GM12892 (cell line): ENCODE measurements at regions not wholly inside any gene's neighbourhood (a gene's known extent, or its start where the extent isn't known, plus 50 kb on each side); places are given as distances from the start of the nearest gene placed in this dataset.

Experiments used
- POLR2A ChIP-seq: IDR thresholded peaks from 2 replicates; pipeline ENCODE4 v1.6.1; 2011; ENCODE audit warnings: low read depth, low read length, control low read depth
- POLR2AphosphoS5 ChIP-seq: IDR thresholded peaks from 2 replicates; pipeline ENCODE4 v1.6.1; 2011; ENCODE audit warnings: low read depth, low read length, control low read depth
- TAF1 ChIP-seq: IDR thresholded peaks from 2 replicates; pipeline ENCODE4 v1.6.1; 2011; ENCODE audit warnings: low read depth, mild to moderate bottlenecking, control low read depth, low read length, borderline replicate concordance

DNA sequence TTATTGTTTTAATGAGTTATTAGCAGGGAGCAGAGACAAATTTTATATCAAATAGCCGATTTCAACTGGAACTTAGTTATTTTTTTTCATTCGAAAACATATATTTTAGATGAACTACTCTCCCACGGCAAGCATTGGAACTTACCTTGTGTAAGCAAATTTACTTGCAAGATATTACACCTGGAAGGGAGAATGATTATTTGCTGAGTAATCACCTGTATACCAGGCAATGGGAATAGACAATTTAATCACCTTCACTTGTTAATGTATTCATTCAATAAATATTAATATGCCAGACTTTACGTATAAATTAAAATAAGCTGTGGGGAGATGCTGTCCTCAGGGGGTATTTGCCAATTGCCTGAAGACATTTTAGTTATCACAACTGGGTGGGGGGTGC is 1069.9 kb upstream of the CHAC2 start:
- TF ChIP-seq POLR2A: no peak
- TF ChIP-seq TAF1: no peak
- TF ChIP-seq POLR2AphosphoS5: no peak
